OCI-LY3 (cell line): ENCODE measurements at regions not wholly inside any gene's neighbourhood (a gene's known extent, or its start where the extent isn't known, plus 50 kb on each side); places are given as distances from the start of the nearest gene placed in this dataset.

Experiments
- H2AFZ ChIP-seq: fragments of 200-600, 300-600 bp; shearing (Covaris generic); 2 replicates; pipeline ENCODE4 v1.6.0; 2014; ENCODE audit warnings: antibody characterized with exemption, low read depth, low read length
- H3K27ac ChIP-seq: fragments of 200-600, 300-600 bp; sonication (generic); 2 replicates; pipeline ENCODE4 v1.5.1; 2014; ENCODE audit warnings: mild to moderate bottlenecking, low read length, moderate library complexity, mixed read lengths
- H3K27me3 ChIP-seq: fragments of 200-600, 300-600 bp; sonication (generic); 2 replicates; pipeline ENCODE4 v1.6.1; 2014; ENCODE audit warnings: low read depth, low read length, mixed read lengths
- H3K36me3 ChIP-seq: fragments of 200-600, 300-600 bp; sonication (generic); replicated peaks from 2 replicates; pipeline ENCODE3; 2014; ENCODE audit warnings: low read depth, low read length, mixed read lengths
- H3K4me1 ChIP-seq: fragments of 300-600, 200-600 bp; sonication (generic); 2 replicates; pipeline ENCODE4 v1.6.1; 2014; ENCODE audit warnings: low read length, mixed read lengths
- H3K4me2 ChIP-seq: fragments of 200-600, 300-600 bp; sonication (generic); 2 replicates; pipeline ENCODE4 v1.6.1; 2014; ENCODE audit warnings: low read length, mixed read lengths
- H3K4me3 ChIP-seq: fragments of 300-600, 200-600 bp; sonication (generic); 2 replicates; pipeline ENCODE4 v1.5.1; 2014; ENCODE audit warnings: antibody characterized with exemption, mild to moderate bottlenecking, low read length, moderate library complexity
- H3K79me2 ChIP-seq: fragments of 300-600, 200-600 bp; shearing (Covaris generic); 2 replicates; pipeline ENCODE4 v1.6.1; 2014; ENCODE audit warnings: mild to moderate bottlenecking, low read length, mixed read lengths
- H3K9ac ChIP-seq: fragments of 300-600, 200-600 bp; shearing (Covaris generic); 2 replicates; pipeline ENCODE4 v1.6.0; 2014; ENCODE audit warnings: mild to moderate bottlenecking, low read length, moderate library complexity
- H3K9me3 ChIP-seq: fragments of 200-600, 300-600 bp; shearing (Covaris generic); 2 replicates; pipeline ENCODE4 v1.6.1; 2014; ENCODE audit warnings: low read length, mixed read lengths; ENCODE audit not compliant: insufficient read depth
- H4K20me1 ChIP-seq: fragments of 200-600, 300-600 bp; sonication (generic); 2 replicates; pipeline ENCODE4 v1.6.1; 2016; ENCODE audit warnings: low read length, mixed read lengths; ENCODE audit not compliant: insufficient read depth
- CTCF ChIP-seq: fragments of 200-600, 300-600 bp; sonication (generic); IDR thresholded peaks from 2 replicates; pipeline ENCODE4 v1.5.1; 2014; ENCODE audit warnings: antibody characterized with exemption, low read length, low read depth
- EZH2phosphoT487 ChIP-seq: fragments of 200-600 bp; shearing (Covaris generic); IDR thresholded peaks from 2 replicates; pipeline ENCODE4 v1.6.1; 2018; ENCODE audit warnings: antibody characterized with exemption, mixed run types, low read depth

GRCh38 chr10:70952401-70952800 lies 64.0 kb upstream of the PCBD1 start:
- no peaks in the 10 kb centered on the region for H3K4me1 ChIP-seq
- H3K4me3 ChIP-seq = no peak overlapping the region
- no peak overlapping the region for H2AFZ ChIP-seq
- no peak overlapping the region for H3K9ac ChIP-seq
- no peak overlapping the region for H3K27ac ChIP-seq
- TF ChIP-seq CTCF (no peak), EZH2phosphoT487 (no peak)
- H3K36me3 ChIP-seq = no peaks in the 10 kb centered on the region
- no peaks in the 10 kb centered on the region for H3K9me3 ChIP-seq
- H3K79me2 ChIP-seq = no peaks in the 10 kb centered on the region
- H4K20me1 ChIP-seq = no peaks in the 10 kb centered on the region
- H3K27me3 ChIP-seq = no peaks in the 10 kb centered on the region
- H3K4me2 ChIP-seq = no peak overlapping the region

- Histone ChIP-seq H4K20me1 (no peaks in the 10 kb centered on the region), H3K4me1 (no peaks in the 10 kb centered on the region), H3K27ac (no peak overlapping the region), H3K9ac (no peak overlapping the region), H3K27me3 (no peaks in the 10 kb centered on the region), H3K9me3 (no peaks in the 10 kb centered on the region), H3K4me3 (no peak overlapping the region), H3K36me3 (no peaks in the 10 kb centered on the region), H3K4me2 (no peak overlapping the region), H2AFZ (no peak overlapping the region), H3K79me2 (no peaks in the 10 kb centered on the region)
- TF ChIP-seq CTCF (no peak), EZH2phosphoT487 (no peak)
Measured at GRCh38 chr10:70952921-70953320, 64.6 kb upstream of the PCBD1 start.

GRCh38 chr10:70954381-70955176 lies 66.2 kb upstream of the PCBD1 start:
- no peaks in the 10 kb centered on the region for H3K4me1 ChIP-seq
- H3K9ac ChIP-seq = no peak overlapping the region
- H3K27me3 ChIP-seq = no peaks in the 10 kb centered on the region
- H3K4me2 ChIP-seq = no peak overlapping the region
- no peaks in the 10 kb centered on the region for H3K36me3 ChIP-seq
- H3K4me3 ChIP-seq = no peak overlapping the region
- TF ChIP-seq CTCF = no peak
- no peak for TF ChIP-seq EZH2phosphoT487
- H3K27ac ChIP-seq = no peak overlapping the region
- H3K9me3 ChIP-seq = no peaks in the 10 kb centered on the region
- no peaks in the 10 kb centered on the region for H3K79me2 ChIP-seq
- H2AFZ ChIP-seq = no peak overlapping the region
- H4K20me1 ChIP-seq = no peaks in the 10 kb centered on the region

- no peak for TF ChIP-seq CTCF
- no peak for TF ChIP-seq EZH2phosphoT487
- Histone ChIP-seq H3K9ac (no peak overlapping the region), H3K4me3 (no peak overlapping the region), H3K27ac (no peak overlapping the region), H3K27me3 (no peaks in the 10 kb centered on the region), H2AFZ (no peak overlapping the region), H3K79me2 (no peaks in the 10 kb centered on the region), H3K9me3 (no peaks in the 10 kb centered on the region), H3K4me1 (no peaks in the 10 kb centered on the region), H3K36me3 (no peaks in the 10 kb centered on the region), H3K4me2 (no peak overlapping the region), H4K20me1 (no peaks in the 10 kb centered on the region)
Measured at GRCh38 chr10:70956029-70956759, 67.8 kb upstream of the PCBD1 start.
